NCI-H187 (cell line): ENCODE measurements at regions not wholly inside any gene's neighbourhood (a gene's known extent, or its start where the extent isn't known, plus 50 kb on each side); places are given as distances from the start of the nearest gene placed in this dataset.
"Not testable (repeated sequence)": the region's sequence is repeated elsewhere in the genome, so short reads cannot be mapped to it uniquely, and the experiment has no call there.

Source experiments
- DNase-seq, 2 experiments: peaks; one replicate each; lab custom pipeline; 2025; lab: John Stamatoyannopoulos, UW

GRCh38 chr11:96779030-96779429, 389.2 kb downstream of the JRKL start:
- DNase-seq, result no peak

GRCh38 chr11:96781082-96781481, 391.3 kb downstream of the JRKL start:
- DNase-seq, result no peak

GRCh38 chr11:96782632-96783031, 392.8 kb downstream of the JRKL start:
- DNase-seq, result no peak

- DNase-seq, result no peak
Observed at GRCh38 chr11:96783311-96783710, 393.5 kb downstream of the JRKL start.

GRCh38 chr11:96785073-96785472, 395.3 kb downstream of the JRKL start:
- DNase-seq, result no peak

GRCh38 chr11:96794152-96794551, 404.3 kb downstream of the JRKL start:
- no peak for DNase-seq

- DNase-seq, result no peak
Observed at GRCh38 chr11:96798445-96798844, 408.6 kb downstream of the JRKL start.

GRCh38 chr11:96815236-96815635, 425.4 kb downstream of the JRKL start:
- DNase-seq, result no peak

GRCh38 chr11:96817482-96818399, 427.9 kb downstream of the JRKL start:
- no peak for DNase-seq

- no peak for DNase-seq
Observed at GRCh38 chr11:96827164-96827563, 437.4 kb downstream of the JRKL start.

GRCh38 chr11:96841792-96842191, 452.0 kb downstream of the JRKL start:
- no peak for DNase-seq

GRCh38 chr11:96842731-96843130, 452.9 kb downstream of the JRKL start:
- DNase-seq, result no peak

- no peak for DNase-seq
Observed at GRCh38 chr11:96854425-96854824, 464.6 kb downstream of the JRKL start.

- DNase-seq, result not testable (repeated sequence)
Observed at GRCh38 chr11:96861722-96862121, 471.9 kb downstream of the JRKL start.

GRCh38 chr11:96863520-96863919, 473.7 kb downstream of the JRKL start:
- DNase-seq, result no peak

- no peak for DNase-seq
Observed at GRCh38 chr11:96865020-96865419, 475.2 kb downstream of the JRKL start.

GRCh38 chr11:96869207-96869606, 479.4 kb downstream of the JRKL start:
- no peak for DNase-seq

- DNase-seq, result no peak
Observed at GRCh38 chr11:96875712-96876111, 485.9 kb downstream of the JRKL start.

- no peak for DNase-seq
Observed at GRCh38 chr11:96878299-96879051, 488.7 kb downstream of the JRKL start.

GRCh38 chr11:96882622-96883021, 492.8 kb downstream of the JRKL start:
- DNase-seq, result not testable (repeated sequence)

GRCh38 chr11:96885405-96885804, 495.6 kb downstream of the JRKL start:
- DNase-seq, result no peak

GRCh38 chr11:96885912-96886311, 496.1 kb downstream of the JRKL start:
- DNase-seq, result no peak

- DNase-seq, result no peak
Observed at GRCh38 chr11:96893988-96894387, 504.2 kb downstream of the JRKL start.
